Neural cell (in vitro differentiated cells): ENCODE measurements at regions not wholly inside any gene's neighbourhood (a gene's known extent, or its start where the extent isn't known, plus 50 kb on each side); places are given as distances from the start of the nearest gene placed in this dataset.

Experiments
- H2AFZ ChIP-seq: fragments of 200-600, 300-800 bp; sonication (generic), shearing (Covaris generic); 2 replicates; pipeline ENCODE4 v1.6.0; 2014; ENCODE audit warnings: low read depth, mild to moderate bottlenecking, antibody characterized with exemption, low read length, moderate library complexity
- H3F3A ChIP-seq: fragments of 200-600 bp; shearing (Covaris generic); 2 replicates; pipeline ENCODE4 v1.6.1; 2016; ENCODE audit warnings: mild to moderate bottlenecking, moderate library complexity, mixed read lengths, antibody characterized with exemption, low read length; ENCODE audit not compliant: insufficient read depth, poor library complexity, severe bottlenecking
- H3K27ac ChIP-seq: fragments of 200-600, 300-800 bp; sonication (generic), shearing (Covaris generic); 2 replicates; pipeline ENCODE4 v1.5.1; 2014; ENCODE audit warnings: mild to moderate bottlenecking, low read length, moderate library complexity
- H3K27me3 ChIP-seq: fragments of 300-800, 200-600 bp; sonication (generic), shearing (Covaris generic); 2 replicates; pipeline ENCODE4 v1.6.0; 2014; ENCODE audit warnings: mild to moderate bottlenecking, low read depth, low read length, moderate library complexity; ENCODE audit not compliant: insufficient read depth
- H3K36me3 ChIP-seq: fragments of 300-800, 200-600 bp; sonication (generic), shearing (Covaris generic); 2 replicates; pipeline ENCODE4 v1.5.1; 2014; ENCODE audit warnings: mild to moderate bottlenecking, antibody characterized with exemption, low read length, moderate library complexity; ENCODE audit not compliant: insufficient read depth
- H3K4me2 ChIP-seq: fragments of 300-800, 200-600 bp; sonication (generic), shearing (Covaris generic); 2 replicates; pipeline ENCODE4 v1.6.0; 2014; ENCODE audit warnings: mild to moderate bottlenecking, low read length
- H3K4me3 ChIP-seq: fragments of 300-800, 200-600 bp; sonication (generic), shearing (Covaris generic); 2 replicates; pipeline ENCODE4 v1.5.1; 2014; ENCODE audit warnings: mild to moderate bottlenecking, low read length, moderate library complexity
- H3K79me2 ChIP-seq: fragments of 200-600 bp; shearing (Covaris generic); replicated peaks from 2 replicates; pipeline ENCODE4 v1.6.0; 2014; ENCODE audit warnings: mild to moderate bottlenecking, low read length, moderate library complexity; ENCODE audit not compliant: insufficient read depth
- H3K9ac ChIP-seq: fragments of 300-800, 200-600 bp; sonication (generic), shearing (Covaris generic); 2 replicates; pipeline ENCODE4 v1.6.1; 2016; ENCODE audit warnings: mild to moderate bottlenecking, low read length, mixed read lengths
- H3K9me2 ChIP-seq: fragments of 200-600 bp; shearing (Covaris generic); 2 replicates; pipeline ENCODE4 v1.6.1; 2016; ENCODE audit warnings: mild to moderate bottlenecking, low read length, mixed read lengths; ENCODE audit not compliant: insufficient read depth
- H3K9me3 ChIP-seq: fragments of 200-600, 300-800 bp; sonication (generic), shearing (Covaris generic); 2 replicates; pipeline ENCODE4 v1.6.1; 2016; ENCODE audit warnings: mild to moderate bottlenecking, mixed run types, low read length, moderate library complexity, mixed read lengths
- H4K20me1 ChIP-seq: fragments of 200-600 bp; shearing (Covaris generic); 2 replicates; pipeline ENCODE4 v1.6.1; 2016; ENCODE audit warnings: mild to moderate bottlenecking, mixed run types; ENCODE audit not compliant: insufficient read depth
- CTCF ChIP-seq: fragments of 450-650 bp; IDR thresholded peaks from 2 replicates; pipeline ENCODE4 v1.5.1; 2014; ENCODE audit warnings: antibody characterized with exemption, mild to moderate bottlenecking, moderate library complexity; ENCODE audit not compliant: poor library complexity, severe bottlenecking
- EP300 ChIP-seq: fragments of 450-650 bp; conservative IDR thresholded peaks from 2 replicates; pipeline ENCODE4 v1.6.1; 2014; ENCODE audit warnings: antibody characterized with exemption, mild to moderate bottlenecking, moderate library complexity; ENCODE audit not compliant: poor library complexity, severe bottlenecking
- EZH2 ChIP-seq: fragments of 200-600, 300-800 bp; shearing (Covaris generic), sonication (generic); IDR thresholded peaks from 2 replicates; pipeline ENCODE4 v1.6.1; 2014; ENCODE audit warnings: antibody characterized with exemption, low read length, borderline replicate concordance, mild to moderate bottlenecking; ENCODE audit not compliant: insufficient read depth, poor library complexity, severe bottlenecking
- MXI1 ChIP-seq: fragments of 450-650 bp; conservative IDR thresholded peaks from 2 replicates; pipeline ENCODE4 v1.6.1; 2014; ENCODE audit warnings: antibody characterized with exemption, mild to moderate bottlenecking; ENCODE audit not compliant: poor library complexity, severe bottlenecking
- POLR2AphosphoS5 ChIP-seq: IDR thresholded peaks from 2 replicates; pipeline ENCODE4 v1.6.1; 2012
- RAD21 ChIP-seq: fragments of 450-650 bp; conservative IDR thresholded peaks from 2 replicates; pipeline ENCODE4 v1.6.1; 2014; ENCODE audit warnings: antibody characterized with exemption, mild to moderate bottlenecking, moderate library complexity
- REST ChIP-seq: IDR thresholded peaks from 2 replicates; pipeline ENCODE4 v1.6.1; 2012; ENCODE audit warnings: borderline replicate concordance
- SMC3 ChIP-seq: fragments of 450-650 bp; conservative IDR thresholded peaks from 2 replicates; pipeline ENCODE4 v1.6.1; 2014; ENCODE audit warnings: antibody characterized with exemption, mild to moderate bottlenecking, moderate library complexity; ENCODE audit not compliant: poor library complexity
- TAF1 ChIP-seq: IDR thresholded peaks from 2 replicates; pipeline ENCODE4 v1.6.1; 2012; ENCODE audit warnings: low read depth

- no peaks in the 10 kb centered on the region for H3F3A ChIP-seq
- H3K27ac ChIP-seq, result no peak overlapping the region
Observed at GRCh38 chr18:60228609-60229595, 143.7 kb downstream of the MC4R start.

More at GRCh38 chr18:60228609-60229595, 143.7 kb downstream of the MC4R start:
- TF ChIP-seq MXI1 (no peak), REST (no peak), RAD21 (no peak), EZH2 (no peak), TAF1 (no peak), EP300 (no peak), SMC3 (no peak), POLR2AphosphoS5 (no peak), CTCF (no peak)
- Histone ChIP-seq H3K9ac (no peak overlapping the region), H3K4me2 (no peak overlapping the region), H3K36me3 (no peaks in the 10 kb centered on the region), H3K4me3 (no peak overlapping the region), H4K20me1 (no peaks in the 10 kb centered on the region), H3K9me2 (no peaks in the 10 kb centered on the region), H2AFZ (no peak overlapping the region), H3K27me3 (no peaks in the 10 kb centered on the region), H3K79me2 (no peaks in the 10 kb centered on the region), H3K9me3 (no peaks in the 10 kb centered on the region)
